HEK293 (cell line): ENCODE measurements at regions not wholly inside any gene's neighbourhood (a gene's known extent, or its start where the extent isn't known, plus 50 kb on each side); places are given as distances from the start of the nearest gene placed in this dataset.

Experiments used
- CTCF ChIA-PET: fragments of 350-600 bp; formaldehyde crosslinking; extraction: SDS; loops from one replicate; lab custom pipeline; 2021; ENCODE audit warnings: antibody characterized with exemption; lab: Yijun Ruan, JAX
- POLR2A ChIA-PET: fragments of 300-600 bp; formaldehyde crosslinking; extraction: SDS; loops from one replicate; lab custom pipeline; 2020; ENCODE audit warnings: antibody characterized with exemption, inconsistent platforms; lab: Yijun Ruan, JAX
- H3K27ac ChIP-seq: fragments of 200-500 bp; sonication (Bioruptor generic); 2 replicates; pipeline ENCODE4 v1.5.1; 2014; ENCODE audit warnings: low read depth, low read length, control low read depth, inconsistent platforms; ENCODE audit errors: extremely low read depth
- H3K36me3 ChIP-seq, 2 experiments: fragments of 200-500 bp in 1 of 2; sonication (Bioruptor generic) in 1 of 2; 1 replicate in 1 of 2; 2 replicates in 1 of 2; pipeline ENCODE4 v1.5.1; 2014 to 2017; ENCODE audit warnings: inconsistent platforms in 2 of 2, low read length in 2 of 2; ENCODE audit not compliant: control insufficient read depth in 2 of 2, insufficient read depth in 1 of 2
- H3K4me1 ChIP-seq: fragments of 200-500 bp; sonication (Bioruptor generic); 2 replicates; pipeline ENCODE4 v1.5.1; 2014; ENCODE audit warnings: mild to moderate bottlenecking, low read length, inconsistent platforms; ENCODE audit not compliant: control insufficient read depth, insufficient read depth
- H3K4me3 ChIP-seq: 2 replicates; pipeline ENCODE4 v1.5.1; 2011; ENCODE audit warnings: low read depth, mild to moderate bottlenecking, control low read depth, low read length, moderate library complexity
- H3K9me3 ChIP-seq: fragments of 200-500 bp; sonication (Bioruptor generic); 2 replicates; pipeline ENCODE4 v1.5.1; 2014; ENCODE audit warnings: low read depth, low read length, inconsistent platforms; ENCODE audit not compliant: control insufficient read depth, insufficient read depth
- WT1 ChIP-seq: fragments of 450-650 bp; formaldehyde crosslinking; IDR thresholded peaks from 2 replicates; pipeline ENCODE4 v1.5.1; 2016; ENCODE audit warnings: missing biosample characterization, missing genetic modification characterization
- ZFP69B ChIP-seq: fragments of 450-650 bp; formaldehyde crosslinking; IDR thresholded peaks from 2 replicates; pipeline ENCODE4 v1.5.1; 2016; ENCODE audit warnings: missing biosample characterization, missing genetic modification characterization
- ZNF16 ChIP-seq: fragments of 450-650 bp; formaldehyde crosslinking; IDR thresholded peaks from 2 replicates; pipeline ENCODE4 v1.5.1; 2016; ENCODE audit warnings: low read depth, missing biosample characterization, missing genetic modification characterization
- ZNF416 ChIP-seq: fragments of 450-650 bp; formaldehyde crosslinking; IDR thresholded peaks from 2 replicates; pipeline ENCODE4 v1.5.1; 2016; ENCODE audit warnings: missing biosample characterization, missing genetic modification characterization
- ZNF426 ChIP-seq: fragments of 450-650 bp; formaldehyde crosslinking; IDR thresholded peaks from 2 replicates; pipeline ENCODE4 v1.5.1; 2017; ENCODE audit warnings: missing biosample characterization, missing genetic modification characterization, mild to moderate bottlenecking, inconsistent platforms, moderate library complexity
- ZNF560 ChIP-seq: fragments of 450-650 bp; formaldehyde crosslinking; IDR thresholded peaks from 2 replicates; pipeline ENCODE4 v1.5.1; 2017; ENCODE audit warnings: missing biosample characterization, missing genetic modification characterization, borderline replicate concordance
- ZNF626 ChIP-seq: fragments of 450-650 bp; sonication (Bioruptor Pico); formaldehyde crosslinking; IDR thresholded peaks from 2 replicates; pipeline ENCODE4 v1.5.1; 2018; ENCODE audit warnings: missing biosample characterization, missing genetic modification characterization, inconsistent platforms
- ZNF660 ChIP-seq: fragments of 450-650 bp; IDR thresholded peaks from 2 replicates; pipeline ENCODE4 v1.5.1; 2018; ENCODE audit warnings: missing biosample characterization, mild to moderate bottlenecking, missing genetic modification characterization
- ZSCAN23 ChIP-seq: fragments of 450-650 bp; formaldehyde crosslinking; IDR thresholded peaks from 2 replicates; pipeline ENCODE4 v1.5.1; 2016; ENCODE audit warnings: missing biosample characterization, missing genetic modification characterization
- TF ChIP-seq, protein P1 (sequence below): fragments of 450-650 bp; formaldehyde crosslinking; conservative IDR thresholded peaks from 2 replicates; pipeline ENCODE4 v1.5.1; 2016; ENCODE audit warnings: low read depth, missing biosample characterization, missing genetic modification characterization
- TF ChIP-seq, protein P2 (sequence below): fragments of 450-650 bp; formaldehyde crosslinking; IDR thresholded peaks from 2 replicates; pipeline ENCODE4 v1.5.1; 2016; ENCODE audit warnings: missing biosample characterization, missing genetic modification characterization
- TF ChIP-seq, protein P3 (sequence below): fragments of 450-650 bp; formaldehyde crosslinking; IDR thresholded peaks from 2 replicates; pipeline ENCODE4 v1.5.1; 2017; ENCODE audit warnings: missing biosample characterization, missing genetic modification characterization
- TF ChIP-seq, protein P4 (sequence below): fragments of 450-650 bp; formaldehyde crosslinking; IDR thresholded peaks from 2 replicates; pipeline ENCODE4 v1.5.1; 2016; ENCODE audit warnings: missing biosample characterization, missing genetic modification characterization
- TF ChIP-seq, protein P5 (sequence below): sonication (generic); formaldehyde crosslinking; IDR thresholded peaks from 2 replicates; pipeline ENCODE4 v1.8.1; 2022; ENCODE audit warnings: mild to moderate bottlenecking, moderate library complexity, missing genetic modification reagents

DNA sequence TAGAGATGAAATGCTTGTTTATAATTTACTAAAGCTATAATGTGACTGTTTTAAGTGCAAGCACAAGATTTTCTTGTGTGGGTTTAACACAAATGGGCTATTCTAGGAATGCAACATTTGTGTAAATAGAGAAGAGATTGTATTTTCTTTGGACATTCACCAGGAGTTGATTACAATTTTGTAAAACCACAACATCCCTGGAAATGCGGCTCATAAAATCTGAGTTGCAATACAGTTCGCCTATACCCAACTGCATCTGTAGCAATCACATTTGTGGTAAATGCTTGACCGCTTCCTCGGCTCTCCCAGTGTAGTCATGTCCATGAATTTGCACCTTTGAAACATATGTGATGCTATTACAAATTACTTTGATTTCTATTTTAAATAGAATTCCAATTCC, 348.7 kb upstream of the CDH20 start (continued):
- TF ChIP-seq, protein P1, sequence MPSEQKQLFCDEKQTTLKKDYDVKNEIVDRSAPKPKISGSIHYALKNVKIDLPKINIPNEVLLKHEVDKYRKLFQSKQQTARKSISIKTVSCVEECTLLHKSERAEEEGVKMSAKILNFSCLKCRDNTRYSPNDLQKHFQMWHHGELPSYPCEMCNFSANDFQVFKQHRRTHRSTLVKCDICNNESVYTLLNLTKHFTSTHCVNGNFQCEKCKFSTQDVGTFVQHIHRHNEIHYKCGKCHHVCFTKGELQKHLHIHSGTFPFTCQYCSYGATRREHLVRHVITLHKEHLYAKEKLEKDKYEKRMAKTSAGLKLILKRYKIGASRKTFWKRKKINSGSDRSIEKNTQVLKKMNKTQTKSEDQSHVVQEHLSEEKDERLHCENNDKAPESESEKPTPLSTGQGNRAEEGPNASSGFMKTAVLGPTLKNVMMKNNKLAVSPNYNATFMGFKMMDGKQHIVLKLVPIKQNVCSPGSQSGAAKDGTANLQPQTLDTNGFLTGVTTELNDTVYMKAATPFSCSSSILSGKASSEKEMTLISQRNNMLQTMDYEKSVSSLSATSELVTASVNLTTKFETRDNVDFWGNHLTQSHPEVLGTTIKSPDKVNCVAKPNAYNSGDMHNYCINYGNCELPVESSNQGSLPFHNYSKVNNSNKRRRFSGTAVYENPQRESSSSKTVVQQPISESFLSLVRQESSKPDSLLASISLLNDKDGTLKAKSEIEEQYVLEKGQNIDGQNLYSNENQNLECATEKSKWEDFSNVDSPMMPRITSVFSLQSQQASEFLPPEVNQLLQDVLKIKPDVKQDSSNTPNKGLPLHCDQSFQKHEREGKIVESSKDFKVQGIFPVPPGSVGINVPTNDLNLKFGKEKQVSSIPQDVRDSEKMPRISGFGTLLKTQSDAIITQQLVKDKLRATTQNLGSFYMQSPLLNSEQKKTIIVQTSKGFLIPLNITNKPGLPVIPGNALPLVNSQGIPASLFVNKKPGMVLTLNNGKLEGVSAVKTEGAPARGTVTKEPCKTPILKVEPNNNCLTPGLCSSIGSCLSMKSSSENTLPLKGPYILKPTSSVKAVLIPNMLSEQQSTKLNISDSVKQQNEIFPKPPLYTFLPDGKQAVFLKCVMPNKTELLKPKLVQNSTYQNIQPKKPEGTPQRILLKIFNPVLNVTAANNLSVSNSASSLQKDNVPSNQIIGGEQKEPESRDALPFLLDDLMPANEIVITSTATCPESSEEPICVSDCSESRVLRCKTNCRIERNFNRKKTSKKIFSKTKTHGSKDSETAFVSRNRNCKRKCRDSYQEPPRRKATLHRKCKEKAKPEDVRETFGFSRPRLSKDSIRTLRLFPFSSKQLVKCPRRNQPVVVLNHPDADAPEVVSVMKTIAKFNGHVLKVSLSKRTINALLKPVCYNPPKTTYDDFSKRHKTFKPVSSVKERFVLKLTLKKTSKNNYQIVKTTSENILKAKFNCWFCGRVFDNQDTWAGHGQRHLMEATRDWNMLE (tag by site-specific recombination) = no peak
- TF ChIP-seq ZNF626 (tag by site-specific recombination) = no peak
- no peak for TF ChIP-seq ZFP69B (tag by site-specific recombination)
- no peak for TF ChIP-seq ZNF416
- no peak for TF ChIP-seq ZNF16
- TF ChIP-seq, protein P2, sequence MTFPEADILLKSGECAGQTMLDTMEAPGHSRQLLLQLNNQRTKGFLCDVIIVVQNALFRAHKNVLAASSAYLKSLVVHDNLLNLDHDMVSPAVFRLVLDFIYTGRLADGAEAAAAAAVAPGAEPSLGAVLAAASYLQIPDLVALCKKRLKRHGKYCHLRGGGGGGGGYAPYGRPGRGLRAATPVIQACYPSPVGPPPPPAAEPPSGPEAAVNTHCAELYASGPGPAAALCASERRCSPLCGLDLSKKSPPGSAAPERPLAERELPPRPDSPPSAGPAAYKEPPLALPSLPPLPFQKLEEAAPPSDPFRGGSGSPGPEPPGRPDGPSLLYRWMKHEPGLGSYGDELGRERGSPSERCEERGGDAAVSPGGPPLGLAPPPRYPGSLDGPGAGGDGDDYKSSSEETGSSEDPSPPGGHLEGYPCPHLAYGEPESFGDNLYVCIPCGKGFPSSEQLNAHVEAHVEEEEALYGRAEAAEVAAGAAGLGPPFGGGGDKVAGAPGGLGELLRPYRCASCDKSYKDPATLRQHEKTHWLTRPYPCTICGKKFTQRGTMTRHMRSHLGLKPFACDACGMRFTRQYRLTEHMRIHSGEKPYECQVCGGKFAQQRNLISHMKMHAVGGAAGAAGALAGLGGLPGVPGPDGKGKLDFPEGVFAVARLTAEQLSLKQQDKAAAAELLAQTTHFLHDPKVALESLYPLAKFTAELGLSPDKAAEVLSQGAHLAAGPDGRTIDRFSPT = no peak
- no peak for TF ChIP-seq ZNF560 (tag by site-specific recombination)

DNA sequence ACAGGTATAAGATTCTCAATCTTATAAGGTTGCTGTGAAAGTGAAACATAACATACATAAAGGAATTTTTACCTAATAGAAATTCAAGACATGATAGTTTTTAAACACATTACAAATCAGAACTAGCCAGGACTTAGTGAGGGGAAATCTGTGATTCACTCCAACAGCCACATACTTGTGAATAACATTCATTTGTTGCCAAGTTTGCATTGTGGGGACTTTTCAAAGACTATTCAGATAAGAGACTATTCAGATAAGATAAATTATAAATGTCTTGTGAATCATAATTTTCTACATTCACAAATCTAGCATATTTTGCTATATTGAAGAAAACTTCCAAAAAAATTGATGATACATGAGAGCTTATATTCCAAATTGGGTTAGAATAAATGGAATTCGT, 345.3 kb upstream of the CDH20 start:
- CTCF ChIA-PET = interaction anchor here (0.7 to 1.1 kb wide), 3 partner anchors 76 to 1535 kb away, joined by 3 to 4 read pairs (median 3); no protein-coding TSS in a partner anchor
- no peaks in the 10 kb centered on the region for H3K9me3 ChIP-seq
- H3K4me1 ChIP-seq = peaks cover 7% of the 10 kb centered on the region
- H3K4me3 ChIP-seq = no peak overlapping the region
- H3K27ac ChIP-seq = no peak overlapping the region
- TF ChIP-seq, protein P3, sequence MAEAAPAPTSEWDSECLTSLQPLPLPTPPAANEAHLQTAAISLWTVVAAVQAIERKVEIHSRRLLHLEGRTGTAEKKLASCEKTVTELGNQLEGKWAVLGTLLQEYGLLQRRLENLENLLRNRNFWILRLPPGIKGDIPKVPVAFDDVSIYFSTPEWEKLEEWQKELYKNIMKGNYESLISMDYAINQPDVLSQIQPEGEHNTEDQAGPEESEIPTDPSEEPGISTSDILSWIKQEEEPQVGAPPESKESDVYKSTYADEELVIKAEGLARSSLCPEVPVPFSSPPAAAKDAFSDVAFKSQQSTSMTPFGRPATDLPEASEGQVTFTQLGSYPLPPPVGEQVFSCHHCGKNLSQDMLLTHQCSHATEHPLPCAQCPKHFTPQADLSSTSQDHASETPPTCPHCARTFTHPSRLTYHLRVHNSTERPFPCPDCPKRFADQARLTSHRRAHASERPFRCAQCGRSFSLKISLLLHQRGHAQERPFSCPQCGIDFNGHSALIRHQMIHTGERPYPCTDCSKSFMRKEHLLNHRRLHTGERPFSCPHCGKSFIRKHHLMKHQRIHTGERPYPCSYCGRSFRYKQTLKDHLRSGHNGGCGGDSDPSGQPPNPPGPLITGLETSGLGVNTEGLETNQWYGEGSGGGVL (tag by site-specific recombination) = no peak
- no peak for TF ChIP-seq ZSCAN23 (tag by site-specific recombination)
- TF ChIP-seq ZNF660 (tag by site-specific recombination) = no peak
- TF ChIP-seq ZNF426 (tag by site-specific recombination) = no peak
- no peak for TF ChIP-seq WT1 (tag by site-specific recombination)
- TF ChIP-seq, protein P4, sequence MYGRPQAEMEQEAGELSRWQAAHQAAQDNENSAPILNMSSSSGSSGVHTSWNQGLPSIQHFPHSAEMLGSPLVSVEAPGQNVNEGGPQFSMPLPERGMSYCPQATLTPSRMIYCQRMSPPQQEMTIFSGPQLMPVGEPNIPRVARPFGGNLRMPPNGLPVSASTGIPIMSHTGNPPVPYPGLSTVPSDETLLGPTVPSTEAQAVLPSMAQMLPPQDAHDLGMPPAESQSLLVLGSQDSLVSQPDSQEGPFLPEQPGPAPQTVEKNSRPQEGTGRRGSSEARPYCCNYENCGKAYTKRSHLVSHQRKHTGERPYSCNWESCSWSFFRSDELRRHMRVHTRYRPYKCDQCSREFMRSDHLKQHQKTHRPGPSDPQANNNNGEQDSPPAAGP (tag by site-specific recombination) = no peak
- TF ChIP-seq, all 188 proteins: peak for 0
- POLR2A ChIA-PET = no interaction called here
- H3K36me3 ChIP-seq = no peaks in the 10 kb centered on the region

DNA sequence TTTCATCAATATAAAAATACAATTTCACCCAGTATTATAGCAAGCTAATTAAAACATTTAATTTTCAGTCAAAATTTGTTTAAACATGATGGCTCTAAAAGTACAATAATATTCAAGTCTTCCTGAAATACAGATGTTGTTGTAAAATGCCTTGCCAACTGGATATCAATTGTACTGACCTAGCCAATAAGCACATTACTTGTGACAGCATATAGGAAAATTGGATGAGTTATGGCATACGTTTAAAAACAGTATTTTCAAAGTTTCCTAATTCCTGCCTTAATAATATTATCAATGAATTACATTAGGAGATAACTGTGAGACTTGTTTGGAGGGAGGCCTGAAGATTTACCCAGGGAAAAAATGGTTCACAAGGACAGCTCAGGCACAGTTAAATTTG, 336.9 kb upstream of the CDH20 start:
- Histone ChIP-seq H3K4me1 (no peaks in the 10 kb centered on the region), H3K27ac (no peak overlapping the region), H3K4me3 (no peak overlapping the region), H3K9me3 (no peaks in the 10 kb centered on the region), H3K36me3 (no peaks in the 10 kb centered on the region)
- CTCF ChIA-PET = interaction anchor here (0.8 kb wide), 1 partner anchor 93 kb away, joined by 3 read pairs; no protein-coding TSS in a partner anchor
- POLR2A ChIA-PET = no interaction called here
- TF ChIP-seq, protein P5, sequence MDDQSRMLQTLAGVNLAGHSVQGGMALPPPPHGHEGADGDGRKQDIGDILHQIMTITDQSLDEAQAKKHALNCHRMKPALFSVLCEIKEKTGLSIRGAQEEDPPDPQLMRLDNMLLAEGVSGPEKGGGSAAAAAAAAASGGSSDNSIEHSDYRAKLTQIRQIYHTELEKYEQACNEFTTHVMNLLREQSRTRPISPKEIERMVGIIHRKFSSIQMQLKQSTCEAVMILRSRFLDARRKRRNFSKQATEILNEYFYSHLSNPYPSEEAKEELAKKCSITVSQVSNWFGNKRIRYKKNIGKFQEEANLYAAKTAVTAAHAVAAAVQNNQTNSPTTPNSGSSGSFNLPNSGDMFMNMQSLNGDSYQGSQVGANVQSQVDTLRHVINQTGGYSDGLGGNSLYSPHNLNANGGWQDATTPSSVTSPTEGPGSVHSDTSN (CRISPR knock-in tag) = no peak
